ENCODE measurements at regions not wholly inside any gene's neighbourhood (a gene's known extent, or its start where the extent isn't known, plus 50 kb on each side); places are given as distances from the start of the nearest gene placed in this dataset.

DNA sequence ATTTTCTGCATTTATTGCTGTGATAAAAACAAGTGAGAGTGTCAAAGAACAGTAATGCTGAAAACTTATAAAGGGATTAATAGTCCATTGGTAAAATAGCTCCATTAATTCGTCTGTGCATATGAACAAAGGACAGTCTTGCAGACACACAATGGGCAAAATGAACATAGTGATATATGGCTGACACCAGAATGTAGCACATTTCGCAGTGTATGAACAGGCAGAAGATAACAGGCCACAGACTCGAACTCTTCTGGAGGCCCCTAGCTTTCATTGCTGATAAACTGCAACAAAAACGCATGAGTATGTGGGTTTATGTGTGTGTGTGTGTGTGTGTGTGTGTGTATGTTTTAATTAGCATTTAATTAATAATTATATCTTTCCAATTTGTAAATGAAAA is 354.8 kb downstream of the TAF11L14 start:
- no peak for DNase-seq (ENCODE audit: low spot score)
- ATAC-seq: no peak
- H4K20me1 ChIP-seq (ENCODE audit: insufficient read depth, low read length): no peaks in the 10 kb centered on the region
- TF ChIP-seq NRL (CRISPR knock-in tag; IDR thresholded peaks at IDR 0.05; ENCODE audit: borderline replicate concordance): no peak
- TF ChIP-seq, protein P1, sequence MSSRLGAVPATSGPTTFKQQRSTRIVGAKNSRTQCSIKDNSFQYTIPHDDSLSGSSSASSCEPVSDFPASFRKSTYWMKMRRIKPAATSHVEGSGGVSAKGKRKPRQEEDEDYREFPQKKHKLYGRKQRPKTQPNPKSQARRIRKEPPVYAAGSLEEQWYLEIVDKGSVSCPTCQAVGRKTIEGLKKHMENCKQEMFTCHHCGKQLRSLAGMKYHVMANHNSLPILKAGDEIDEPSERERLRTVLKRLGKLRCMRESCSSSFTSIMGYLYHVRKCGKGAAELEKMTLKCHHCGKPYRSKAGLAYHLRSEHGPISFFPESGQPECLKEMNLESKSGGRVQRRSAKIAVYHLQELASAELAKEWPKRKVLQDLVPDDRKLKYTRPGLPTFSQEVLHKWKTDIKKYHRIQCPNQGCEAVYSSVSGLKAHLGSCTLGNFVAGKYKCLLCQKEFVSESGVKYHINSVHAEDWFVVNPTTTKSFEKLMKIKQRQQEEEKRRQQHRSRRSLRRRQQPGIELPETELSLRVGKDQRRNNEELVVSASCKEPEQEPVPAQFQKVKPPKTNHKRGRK (CRISPR knock-in tag; IDR thresholded peaks at IDR 0.05): no peak
- no peak for TF ChIP-seq PTBP1 (IDR thresholded peaks at IDR 0.05; ENCODE audit: low read depth, low read length, poor library complexity, severe bottlenecking)
- TF ChIP-seq HOXD1 (CRISPR knock-in tag; IDR thresholded peaks at IDR 0.05): no peak
- TF ChIP-seq, protein P2, sequence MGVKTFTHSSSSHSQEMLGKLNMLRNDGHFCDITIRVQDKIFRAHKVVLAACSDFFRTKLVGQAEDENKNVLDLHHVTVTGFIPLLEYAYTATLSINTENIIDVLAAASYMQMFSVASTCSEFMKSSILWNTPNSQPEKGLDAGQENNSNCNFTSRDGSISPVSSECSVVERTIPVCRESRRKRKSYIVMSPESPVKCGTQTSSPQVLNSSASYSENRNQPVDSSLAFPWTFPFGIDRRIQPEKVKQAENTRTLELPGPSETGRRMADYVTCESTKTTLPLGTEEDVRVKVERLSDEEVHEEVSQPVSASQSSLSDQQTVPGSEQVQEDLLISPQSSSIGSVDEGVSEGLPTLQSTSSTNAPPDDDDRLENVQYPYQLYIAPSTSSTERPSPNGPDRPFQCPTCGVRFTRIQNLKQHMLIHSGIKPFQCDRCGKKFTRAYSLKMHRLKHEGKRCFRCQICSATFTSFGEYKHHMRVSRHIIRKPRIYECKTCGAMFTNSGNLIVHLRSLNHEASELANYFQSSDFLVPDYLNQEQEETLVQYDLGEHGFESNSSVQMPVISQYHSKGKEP (CRISPR knock-in tag; IDR thresholded peaks at IDR 0.05): no peak
- no peak for TF ChIP-seq KAT8 (CRISPR knock-in tag; IDR thresholded peaks at IDR 0.05)
- TF ChIP-seq ETV5 (CRISPR knock-in tag; IDR thresholded peaks at IDR 0.05; ENCODE audit: borderline replicate concordance): no peak
- no peak for TF ChIP-seq PPARG (CRISPR knock-in tag; conservative IDR thresholded peaks at IDR 0.05)
- TF ChIP-seq ZNF558 (CRISPR knock-in tag; IDR thresholded peaks at IDR 0.05; ENCODE audit: borderline replicate concordance): no peak
- no peak overlapping the region for H3K9ac ChIP-seq (ENCODE audit: insufficient read depth, low read depth, low read length)
- no peak overlapping the region for H3K27ac ChIP-seq (ENCODE audit: extremely low read length, insufficient read depth, low read length)
- H3K9me3 ChIP-seq (ENCODE audit: low read length): peaks cover 78% of the 10 kb centered on the region
- in situ Hi-C loops (cut with HindIII; ENCODE audit: extremely low pct_ligation_motif_present, low pct_unique_long_range_greater_than_20kb): no loop called here
- intact Hi-C loops (cut with micrococcal nuclease; ENCODE audit: unreplicated experiment): no loop called here
- WGBS (ENCODE audit: low lambda C conversion rate): 6% methylated on average over 4 of the region's 4 CpGs
- H2AFZ ChIP-seq (ENCODE audit: low read length): no peak overlapping the region
- H3K4me2 ChIP-seq (ENCODE audit: low read depth, low read length): no peak overlapping the region
- CTCF ChIA-PET (ENCODE audit: low intra/inter-chr PET ratio, low total read pairs): no interaction called here
- H3K4me3 ChIP-seq (replicated peaks in 1 of 3; ENCODE audit: insufficient read depth in 1 of 3, low read depth in 2 of 3, low read length in 3 of 3): no peak overlapping the region
- no TSS peak for BruUV-seq (replicated peaks)
- H3K36me3 ChIP-seq (replicated peaks in 1 of 2; ENCODE audit: control insufficient read depth in 1 of 2, insufficient read depth in 2 of 2, low read length in 2 of 2): no peaks in the 10 kb centered on the region
- POLR2A ChIA-PET: no interaction called here
- FAIRE-seq: no peak
- H3K27me3 ChIP-seq (ENCODE audit: control insufficient read depth in 1 of 2, insufficient read depth in 2 of 2, low read length in 2 of 2): no peaks in the 10 kb centered on the region
- H3K4me1 ChIP-seq (ENCODE audit: insufficient read depth, low read length): no peaks in the 10 kb centered on the region
- H3K79me2 ChIP-seq (ENCODE audit: insufficient read depth, low read length): no peaks in the 10 kb centered on the region

Measured in HepG2 (cell line).